ENCODE measurements at regions not wholly inside any gene's neighbourhood (a gene's known extent, or its start where the extent isn't known, plus 50 kb on each side); places are given as distances from the start of the nearest gene placed in this dataset.

- ATAC-seq (ENCODE audit: low read depth) (no peak), DNase-seq (no peak)
- Histone ChIP-seq H2BK120ac (ENCODE audit: low read depth, low read length) (no peak overlapping the region), H4K20me1 (ENCODE audit: insufficient read depth, low read length) (no peaks in the 10 kb centered on the region), H4K8ac (ENCODE audit: low read depth in 2 of 2, low read length in 2 of 2) (no peak overlapping the region), H2AFZ (replicated peaks; ENCODE audit: low read length, poor library complexity) (no peak overlapping the region), H4K91ac (ENCODE audit: insufficient read depth, low read depth, low read length) (no peak overlapping the region), H2AK5ac (ENCODE audit: low read depth, low read length) (no peak overlapping the region), H3K9me3 (ENCODE audit: control insufficient read depth, insufficient read depth, low read length) (peaks cover 4% of the 10 kb centered on the region), H2BK20ac (ENCODE audit: low read depth, low read length) (no peak overlapping the region), H3K9me1 (ENCODE audit: insufficient read depth, low read length) (no peaks in the 10 kb centered on the region), H3K18ac (ENCODE audit: low read depth, low read length) (no peak overlapping the region), H2BK15ac (ENCODE audit: low read depth, low read length) (no peak overlapping the region), H3K4me3 (ENCODE audit: insufficient read depth, low read depth, low read length) (no peak overlapping the region), H3K27ac (ENCODE audit: insufficient read depth, low read length) (no peak overlapping the region), H3K56ac (ENCODE audit: extremely low read depth, insufficient read depth, low read length) (no peak overlapping the region), H3K36me3 (ENCODE audit: control insufficient read depth, insufficient read depth, low read length) (no peaks in the 10 kb centered on the region), H4K5ac (ENCODE audit: low read depth, low read length) (no peak overlapping the region), H3K9ac (ENCODE audit: low read depth, low read length) (no peak overlapping the region), H3K23ac (ENCODE audit: low read depth, low read length) (no peak overlapping the region), H3K4me1 (ENCODE audit: control insufficient read depth, insufficient read depth, low read length) (no peaks in the 10 kb centered on the region), H3K14ac (replicated peaks; ENCODE audit: low read depth, low read length) (no peak overlapping the region), H3K79me1 (ENCODE audit: low read depth in 1 of 2, low read length in 2 of 2) (no peaks in the 10 kb centered on the region), H3K27me3 (ENCODE audit: control insufficient read depth, insufficient read depth, low read length) (no peaks in the 10 kb centered on the region), H3K4me2 (ENCODE audit: low read depth, low read length) (no peak overlapping the region), H2AK9ac (replicated peaks; ENCODE audit: low read depth, low read length, poor library complexity) (no peak overlapping the region), H3K4ac (ENCODE audit: low read depth, low read length) (no peak overlapping the region), H2BK5ac (ENCODE audit: low read depth, low read length, poor library complexity, severe bottlenecking) (no peak overlapping the region)
- CTCF ChIA-PET = no interaction called here
- no peak for TF ChIP-seq USF2 (IDR thresholded peaks at IDR 0.05; ENCODE audit: low read depth, low read length)
- TF ChIP-seq MXI1 (IDR thresholded peaks at IDR 0.05; ENCODE audit: borderline replicate concordance, low read depth, low read length) = no peak
- in situ Hi-C loops (cut with MboI; ENCODE audit: low sequenced_read_pairs) (no loop called here), dilution Hi-C loops (cut with HindIII; ENCODE audit: low sequenced_read_pairs, unreplicated experiment) (no loop called here), intact Hi-C loops (cut with micrococcal nuclease) (no loop called here)
- POLR2A ChIA-PET (ENCODE audit: unreplicated experiment) = no interaction called here
- no TSS peak for BruUV-seq (replicated peaks)
Observed at GRCh38 chr17:52686140-52686539, 527.6 kb upstream of the CA10 start.

Measured in IMR-90 (cell line).